ENCODE measurements at regions not wholly inside any gene's neighbourhood (a gene's known extent, or its start where the extent isn't known, plus 50 kb on each side); places are given as distances from the start of the nearest gene placed in this dataset.

DNA sequence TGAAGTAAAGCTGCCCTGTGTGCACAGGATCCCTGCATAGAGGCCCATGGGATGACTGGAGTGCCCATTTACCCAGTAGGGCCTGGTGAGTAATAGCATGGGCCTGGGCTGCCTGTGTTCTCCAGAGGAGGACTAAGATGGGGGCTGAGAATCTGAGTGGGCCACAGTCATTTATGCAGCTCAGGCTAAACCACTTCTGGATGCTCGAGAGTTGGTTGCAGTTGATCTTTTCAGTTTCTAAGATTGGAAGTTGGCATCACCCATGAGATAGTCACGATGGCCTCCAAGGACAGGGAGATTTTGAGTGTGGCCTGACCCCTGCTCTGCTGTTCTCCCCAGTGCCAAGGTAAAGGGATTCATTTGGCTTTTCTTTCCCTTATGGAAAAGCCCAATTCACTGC, 179.1 kb upstream of the SPRED2 start:
- peaks cover 13% of the 10 kb centered on the region for H3K9me3 Mint-ChIP-seq
- H3K27me3 Mint-ChIP-seq (ENCODE audit: low read depth), result no peaks in the 10 kb centered on the region
- ChIA-PET POLR2A (no interaction called here), CTCF (no interaction called here)
- no peaks in the 10 kb centered on the region for H3K36me3 Mint-ChIP-seq
- TF ChIP-seq KAT7 (CRISPR knock-in tag; IDR thresholded peaks at IDR 0.05; ENCODE audit: borderline replicate concordance), result no peak
- TF ChIP-seq GRHL2 (CRISPR knock-in tag; IDR thresholded peaks at IDR 0.05; ENCODE audit: insufficient replicate concordance, severe bottlenecking), result no peak
- TF ChIP-seq, protein P1, sequence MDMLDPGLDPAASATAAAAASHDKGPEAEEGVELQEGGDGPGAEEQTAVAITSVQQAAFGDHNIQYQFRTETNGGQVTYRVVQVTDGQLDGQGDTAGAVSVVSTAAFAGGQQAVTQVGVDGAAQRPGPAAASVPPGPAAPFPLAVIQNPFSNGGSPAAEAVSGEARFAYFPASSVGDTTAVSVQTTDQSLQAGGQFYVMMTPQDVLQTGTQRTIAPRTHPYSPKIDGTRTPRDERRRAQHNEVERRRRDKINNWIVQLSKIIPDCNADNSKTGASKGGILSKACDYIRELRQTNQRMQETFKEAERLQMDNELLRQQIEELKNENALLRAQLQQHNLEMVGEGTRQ (CRISPR knock-in tag; IDR thresholded peaks at IDR 0.05), result no peak
- no peak for TF ChIP-seq ZNF317 (CRISPR knock-in tag; IDR thresholded peaks at IDR 0.05; ENCODE audit: borderline replicate concordance, low read depth)
- no peak overlapping the region for H3K4me3 Mint-ChIP-seq
- H3K27ac Mint-ChIP-seq, result no peak overlapping the region
- peaks cover 23% of the 10 kb centered on the region for H3K4me1 Mint-ChIP-seq
- no peak for DNase-seq (ENCODE audit: low spot score)
- ATAC-seq, result no peak

DNA sequence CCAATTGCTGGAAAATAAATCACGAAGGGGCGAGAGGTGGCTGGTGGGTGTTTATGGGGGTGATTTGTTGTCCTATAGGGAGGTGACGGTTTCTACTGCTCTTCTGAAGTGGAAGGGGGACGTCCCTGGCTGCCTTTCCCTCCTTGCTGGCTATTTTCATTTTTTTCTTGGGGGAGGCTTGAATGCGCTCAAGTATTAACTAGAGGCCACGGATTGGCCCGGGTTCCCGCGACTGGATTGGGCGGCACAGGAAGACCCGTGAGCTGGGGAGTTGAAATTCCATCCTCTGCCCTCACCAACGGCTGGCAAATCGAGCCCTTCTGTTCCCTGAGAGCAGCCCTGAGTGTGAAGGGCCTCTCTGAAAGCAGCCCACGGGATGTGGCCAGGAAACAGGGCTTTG, 176.5 kb upstream of the SPRED2 start:
- CTCF ChIA-PET, result interaction anchor here (1.8 kb wide), 1 partner anchor 31 kb away, joined by 4 read pairs; no protein-coding TSS in a partner anchor
- H3K27ac Mint-ChIP-seq, result no peak overlapping the region
- ATAC-seq (no peak), DNase-seq (ENCODE audit: low spot score) (no peak)
- no peak for TF ChIP-seq JAZF1 (CRISPR knock-in tag; IDR thresholded peaks at IDR 0.05)
- TF ChIP-seq, protein P2, sequence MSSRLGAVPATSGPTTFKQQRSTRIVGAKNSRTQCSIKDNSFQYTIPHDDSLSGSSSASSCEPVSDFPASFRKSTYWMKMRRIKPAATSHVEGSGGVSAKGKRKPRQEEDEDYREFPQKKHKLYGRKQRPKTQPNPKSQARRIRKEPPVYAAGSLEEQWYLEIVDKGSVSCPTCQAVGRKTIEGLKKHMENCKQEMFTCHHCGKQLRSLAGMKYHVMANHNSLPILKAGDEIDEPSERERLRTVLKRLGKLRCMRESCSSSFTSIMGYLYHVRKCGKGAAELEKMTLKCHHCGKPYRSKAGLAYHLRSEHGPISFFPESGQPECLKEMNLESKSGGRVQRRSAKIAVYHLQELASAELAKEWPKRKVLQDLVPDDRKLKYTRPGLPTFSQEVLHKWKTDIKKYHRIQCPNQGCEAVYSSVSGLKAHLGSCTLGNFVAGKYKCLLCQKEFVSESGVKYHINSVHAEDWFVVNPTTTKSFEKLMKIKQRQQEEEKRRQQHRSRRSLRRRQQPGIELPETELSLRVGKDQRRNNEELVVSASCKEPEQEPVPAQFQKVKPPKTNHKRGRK (CRISPR knock-in tag; IDR thresholded peaks at IDR 0.05; ENCODE audit: borderline replicate concordance), result no peak
- no peak for TF ChIP-seq ATF1 (CRISPR knock-in tag; IDR thresholded peaks at IDR 0.05)
- H3K9me3 Mint-ChIP-seq, result peaks cover 9% of the 10 kb centered on the region
- H3K4me3 Mint-ChIP-seq, result no peak overlapping the region
- H3K27me3 Mint-ChIP-seq (ENCODE audit: low read depth), result no peaks in the 10 kb centered on the region
- peaks cover 23% of the 10 kb centered on the region for H3K4me1 Mint-ChIP-seq
- POLR2A ChIA-PET, result no interaction called here
- no peaks in the 10 kb centered on the region for H3K36me3 Mint-ChIP-seq

DNA sequence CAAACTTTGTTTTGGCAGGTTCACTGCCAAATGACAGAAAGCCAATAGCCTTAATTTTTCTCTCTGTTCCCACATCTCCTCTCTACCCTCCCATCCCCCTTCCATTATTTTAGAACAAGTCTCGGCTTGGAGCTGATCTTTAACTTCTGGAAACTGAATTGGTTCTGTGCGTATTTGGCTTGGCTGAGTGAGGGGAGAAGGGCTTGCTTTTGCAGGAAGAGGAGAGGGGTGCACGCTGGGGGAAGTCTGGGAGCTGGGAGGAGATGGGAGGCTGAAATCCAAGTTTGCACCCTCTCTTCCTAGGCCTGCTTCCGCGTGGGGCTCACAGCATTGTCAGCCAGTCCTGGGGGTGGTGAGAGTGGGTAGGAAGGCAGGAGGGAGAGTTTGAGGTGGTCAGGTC, 176.1 kb upstream of the SPRED2 start:
- Mint-ChIP-seq H3K4me1 (peaks cover 23% of the 10 kb centered on the region), H3K27ac (no peak overlapping the region), H3K4me3 (no peak overlapping the region), H3K27me3 (ENCODE audit: low read depth) (no peaks in the 10 kb centered on the region), H3K36me3 (no peaks in the 10 kb centered on the region), H3K9me3 (peaks cover 4% of the 10 kb centered on the region; the same call in 1 of the 2 replicates)
- ChIA-PET POLR2A (no interaction called here), CTCF (interaction anchor here (1.8 kb wide), 1 partner anchor 32 kb away, joined by 4 read pairs; no protein-coding TSS in a partner anchor)
- DNase-seq (ENCODE audit: low spot score) (no peak), ATAC-seq (no peak)
- TF ChIP-seq, protein P3, sequence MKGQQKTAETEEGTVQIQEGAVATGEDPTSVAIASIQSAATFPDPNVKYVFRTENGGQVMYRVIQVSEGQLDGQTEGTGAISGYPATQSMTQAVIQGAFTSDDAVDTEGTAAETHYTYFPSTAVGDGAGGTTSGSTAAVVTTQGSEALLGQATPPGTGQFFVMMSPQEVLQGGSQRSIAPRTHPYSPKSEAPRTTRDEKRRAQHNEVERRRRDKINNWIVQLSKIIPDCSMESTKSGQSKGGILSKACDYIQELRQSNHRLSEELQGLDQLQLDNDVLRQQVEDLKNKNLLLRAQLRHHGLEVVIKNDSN (CRISPR knock-in tag; IDR thresholded peaks at IDR 0.05), result no peak
- TF ChIP-seq, protein P4, sequence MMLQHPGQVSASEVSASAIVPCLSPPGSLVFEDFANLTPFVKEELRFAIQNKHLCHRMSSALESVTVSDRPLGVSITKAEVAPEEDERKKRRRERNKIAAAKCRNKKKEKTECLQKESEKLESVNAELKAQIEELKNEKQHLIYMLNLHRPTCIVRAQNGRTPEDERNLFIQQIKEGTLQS (CRISPR knock-in tag; conservative IDR thresholded peaks at IDR 0.05), result no peak
- TF ChIP-seq, protein P2 (CRISPR knock-in tag; IDR thresholded peaks at IDR 0.05; ENCODE audit: borderline replicate concordance), result no peak
- TF ChIP-seq ETV6 (CRISPR knock-in tag; IDR thresholded peaks at IDR 0.05) (no peak), NFATC4 (CRISPR knock-in tag; IDR thresholded peaks at IDR 0.05) (no peak), CREM (CRISPR knock-in tag; IDR thresholded peaks at IDR 0.05) (no peak), ESRRA (CRISPR knock-in tag; IDR thresholded peaks at IDR 0.05; ENCODE audit: borderline replicate concordance) (no peak), IRF2 (CRISPR knock-in tag; IDR thresholded peaks at IDR 0.05; ENCODE audit: borderline replicate concordance, low read depth) (no peak), GABPB1 (CRISPR knock-in tag; IDR thresholded peaks at IDR 0.05) (no peak), NFE2L1 (CRISPR knock-in tag; IDR thresholded peaks at IDR 0.05) (no peak)
- TF ChIP-seq, protein P5, sequence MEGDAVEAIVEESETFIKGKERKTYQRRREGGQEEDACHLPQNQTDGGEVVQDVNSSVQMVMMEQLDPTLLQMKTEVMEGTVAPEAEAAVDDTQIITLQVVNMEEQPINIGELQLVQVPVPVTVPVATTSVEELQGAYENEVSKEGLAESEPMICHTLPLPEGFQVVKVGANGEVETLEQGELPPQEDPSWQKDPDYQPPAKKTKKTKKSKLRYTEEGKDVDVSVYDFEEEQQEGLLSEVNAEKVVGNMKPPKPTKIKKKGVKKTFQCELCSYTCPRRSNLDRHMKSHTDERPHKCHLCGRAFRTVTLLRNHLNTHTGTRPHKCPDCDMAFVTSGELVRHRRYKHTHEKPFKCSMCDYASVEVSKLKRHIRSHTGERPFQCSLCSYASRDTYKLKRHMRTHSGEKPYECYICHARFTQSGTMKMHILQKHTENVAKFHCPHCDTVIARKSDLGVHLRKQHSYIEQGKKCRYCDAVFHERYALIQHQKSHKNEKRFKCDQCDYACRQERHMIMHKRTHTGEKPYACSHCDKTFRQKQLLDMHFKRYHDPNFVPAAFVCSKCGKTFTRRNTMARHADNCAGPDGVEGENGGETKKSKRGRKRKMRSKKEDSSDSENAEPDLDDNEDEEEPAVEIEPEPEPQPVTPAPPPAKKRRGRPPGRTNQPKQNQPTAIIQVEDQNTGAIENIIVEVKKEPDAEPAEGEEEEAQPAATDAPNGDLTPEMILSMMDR (IDR thresholded peaks at IDR 0.05), result no peak
- TF ChIP-seq, protein P6, sequence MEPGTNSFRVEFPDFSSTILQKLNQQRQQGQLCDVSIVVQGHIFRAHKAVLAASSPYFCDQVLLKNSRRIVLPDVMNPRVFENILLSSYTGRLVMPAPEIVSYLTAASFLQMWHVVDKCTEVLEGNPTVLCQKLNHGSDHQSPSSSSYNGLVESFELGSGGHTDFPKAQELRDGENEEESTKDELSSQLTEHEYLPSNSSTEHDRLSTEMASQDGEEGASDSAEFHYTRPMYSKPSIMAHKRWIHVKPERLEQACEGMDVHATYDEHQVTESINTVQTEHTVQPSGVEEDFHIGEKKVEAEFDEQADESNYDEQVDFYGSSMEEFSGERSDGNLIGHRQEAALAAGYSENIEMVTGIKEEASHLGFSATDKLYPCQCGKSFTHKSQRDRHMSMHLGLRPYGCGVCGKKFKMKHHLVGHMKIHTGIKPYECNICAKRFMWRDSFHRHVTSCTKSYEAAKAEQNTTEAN (CRISPR knock-in tag; IDR thresholded peaks at IDR 0.05), result no peak
- TF ChIP-seq, protein P7, sequence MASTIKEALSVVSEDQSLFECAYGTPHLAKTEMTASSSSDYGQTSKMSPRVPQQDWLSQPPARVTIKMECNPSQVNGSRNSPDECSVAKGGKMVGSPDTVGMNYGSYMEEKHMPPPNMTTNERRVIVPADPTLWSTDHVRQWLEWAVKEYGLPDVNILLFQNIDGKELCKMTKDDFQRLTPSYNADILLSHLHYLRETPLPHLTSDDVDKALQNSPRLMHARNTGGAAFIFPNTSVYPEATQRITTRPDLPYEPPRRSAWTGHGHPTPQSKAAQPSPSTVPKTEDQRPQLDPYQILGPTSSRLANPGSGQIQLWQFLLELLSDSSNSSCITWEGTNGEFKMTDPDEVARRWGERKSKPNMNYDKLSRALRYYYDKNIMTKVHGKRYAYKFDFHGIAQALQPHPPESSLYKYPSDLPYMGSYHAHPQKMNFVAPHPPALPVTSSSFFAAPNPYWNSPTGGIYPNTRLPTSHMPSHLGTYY (CRISPR knock-in tag; IDR thresholded peaks at IDR 0.05), result no peak
- TF ChIP-seq, protein P8, sequence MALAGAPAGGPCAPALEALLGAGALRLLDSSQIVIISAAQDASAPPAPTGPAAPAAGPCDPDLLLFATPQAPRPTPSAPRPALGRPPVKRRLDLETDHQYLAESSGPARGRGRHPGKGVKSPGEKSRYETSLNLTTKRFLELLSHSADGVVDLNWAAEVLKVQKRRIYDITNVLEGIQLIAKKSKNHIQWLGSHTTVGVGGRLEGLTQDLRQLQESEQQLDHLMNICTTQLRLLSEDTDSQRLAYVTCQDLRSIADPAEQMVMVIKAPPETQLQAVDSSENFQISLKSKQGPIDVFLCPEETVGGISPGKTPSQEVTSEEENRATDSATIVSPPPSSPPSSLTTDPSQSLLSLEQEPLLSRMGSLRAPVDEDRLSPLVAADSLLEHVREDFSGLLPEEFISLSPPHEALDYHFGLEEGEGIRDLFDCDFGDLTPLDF (CRISPR knock-in tag; IDR thresholded peaks at IDR 0.05), result no peak

Measured in WTC11 (cell line).